Liver (tissue), 8 donors: ENCODE measurements at regions not wholly inside any gene's neighbourhood (a gene's known extent, or its start where the extent isn't known, plus 50 kb on each side); places are given as distances from the start of the nearest gene placed in this dataset.

ENCODE experiments used
- DNase-seq: peaks from one replicate; pipeline ENCODE4 v3.0.0-alpha.2; 2017; ENCODE audit warnings: low spot score
- H3K27ac ChIP-seq, 2 donors: one replicate each; pipeline ENCODE4 v1.7.0; 2013; ENCODE audit warnings: inconsistent platforms in 2 of 2, low read length in 2 of 2, control low read depth in 1 of 2, low read depth in 1 of 2, mild to moderate bottlenecking in 1 of 2
- H3K27me3 ChIP-seq, 4 donors: one replicate each; pipeline versions ENCODE4 v1.6.1 to v1.7.0; 2013; ENCODE audit warnings: low read length in 3 of 4, inconsistent platforms in 1 of 4, mild to moderate bottlenecking in 1 of 4, moderate library complexity in 1 of 4; ENCODE audit not compliant: control insufficient read depth in 4 of 4, insufficient read depth in 4 of 4
- H3K36me3 ChIP-seq, 4 donors: one replicate each; pipeline versions ENCODE4 v1.6.1 to v1.7.0; 2013; ENCODE audit warnings: low read length in 3 of 4, mild to moderate bottlenecking in 3 of 4, low read depth in 1 of 4, moderate library complexity in 1 of 4; ENCODE audit not compliant: control insufficient read depth in 4 of 4, insufficient read depth in 3 of 4
- H3K4me1 ChIP-seq, 4 donors: one replicate each; pipeline versions ENCODE4 v1.6.1 to v1.7.0; 2013; ENCODE audit warnings: low read length in 3 of 4, mild to moderate bottlenecking in 3 of 4, moderate library complexity in 1 of 4; ENCODE audit not compliant: control insufficient read depth in 4 of 4, insufficient read depth in 4 of 4
- H3K4me3 ChIP-seq, 3 donors: one replicate each; pipeline versions ENCODE4 v1.6.1 to v1.7.0; 2013; ENCODE audit warnings: low read length in 3 of 3, control low read depth in 1 of 3, low read depth in 1 of 3, mild to moderate bottlenecking in 1 of 3
- H3K9ac ChIP-seq, 2 donors: one replicate each; pipeline ENCODE4 v1.7.0; 2013; ENCODE audit warnings: low read length in 2 of 2, mild to moderate bottlenecking in 2 of 2, moderate library complexity in 2 of 2, control low read depth in 1 of 2, low read depth in 1 of 2
- H3K9me3 ChIP-seq, 4 donors: one replicate each; pipeline versions ENCODE4 v1.6.1 to v1.7.0; 2013; ENCODE audit warnings: low read length in 3 of 4; ENCODE audit not compliant: control insufficient read depth in 4 of 4
- ATF3 ChIP-seq: IDR thresholded peaks from 2 replicates; pipeline ENCODE4 v1.6.1; 2016; ENCODE audit warnings: antibody characterized with exemption
- CTCF ChIP-seq: fragments of 150-350 bp; IDR thresholded peaks from 2 replicates; pipeline ENCODE4 v1.5.1; 2017; ENCODE audit warnings: improper control_type of control experiment, low read depth, low read length; ENCODE audit not compliant: missing input control
- EGR1 ChIP-seq, 2 donors: IDR thresholded peaks; 2 replicates each; pipeline ENCODE4 v1.6.1; 2016 to 2018; ENCODE audit warnings: antibody characterized with exemption in 2 of 2, low read depth in 2 of 2
- FOXA1 ChIP-seq: IDR thresholded peaks from 2 replicates; pipeline ENCODE4 v1.6.1; 2016; ENCODE audit warnings: antibody characterized with exemption
- GABPA ChIP-seq, 2 donors: IDR thresholded peaks in 1 of 2; conservative IDR thresholded peaks in 1 of 2; 2 replicates each; pipeline ENCODE4 v1.6.1; 2016; ENCODE audit warnings: antibody characterized with exemption in 2 of 2, mild to moderate bottlenecking in 1 of 2, moderate library complexity in 1 of 2
- HNF4A ChIP-seq, 2 donors: conservative IDR thresholded peaks; 2 replicates each; pipeline ENCODE4 v1.6.1; 2016; ENCODE audit warnings: antibody characterized with exemption in 2 of 2, mild to moderate bottlenecking in 2 of 2
- HNF4G ChIP-seq: IDR thresholded peaks from 2 replicates; pipeline ENCODE4 v1.6.1; 2016; ENCODE audit warnings: antibody characterized with exemption
- JUND ChIP-seq, 2 donors: IDR thresholded peaks; 2 replicates each; pipeline ENCODE4 v1.6.1; 2016; ENCODE audit warnings: antibody characterized with exemption in 2 of 2
- NR2F2 ChIP-seq: IDR thresholded peaks from 2 replicates; pipeline ENCODE4 v1.6.1; 2016; ENCODE audit warnings: antibody characterized with exemption
- RAD21 ChIP-seq, 2 donors: IDR thresholded peaks; 2 replicates each; pipeline ENCODE4 v1.6.1; 2016; ENCODE audit warnings: antibody characterized with exemption in 2 of 2, mild to moderate bottlenecking in 2 of 2
- REST ChIP-seq: IDR thresholded peaks from 2 replicates; pipeline ENCODE4 v1.6.1; 2016; ENCODE audit warnings: antibody characterized with exemption, mild to moderate bottlenecking
- RXRA ChIP-seq, 2 donors: IDR thresholded peaks; 2 replicates each; pipeline ENCODE4 v1.6.1; 2017 to 2018; ENCODE audit warnings: antibody characterized with exemption in 2 of 2, mild to moderate bottlenecking in 1 of 2
- TAF1 ChIP-seq: conservative IDR thresholded peaks from 2 replicates; pipeline ENCODE4 v1.6.1; 2016; ENCODE audit warnings: antibody characterized with exemption, mild to moderate bottlenecking
- YY1 ChIP-seq: IDR thresholded peaks from 2 replicates; pipeline ENCODE4 v1.6.1; 2016; ENCODE audit warnings: antibody characterized with exemption, mild to moderate bottlenecking
- WGBS: extraction: QIAGEN DNeasy Blood & Tissue Kit; methylation state at CpG from one replicate; pipeline ENCODE4 v1.1.7; 2013; 5-methylcytosine and 5-hydroxymethylcytosine counted together
- TF ChIP-seq, protein P1 (sequence below): IDR thresholded peaks from 2 replicates; pipeline ENCODE4 v1.6.1; 2016; ENCODE audit warnings: antibody characterized with exemption
- donor health status: healthy.
- donor health status: healthy.
- donor health status: healthy.
- donor health status: healthy.
- donor health status: healthy.

DNA sequence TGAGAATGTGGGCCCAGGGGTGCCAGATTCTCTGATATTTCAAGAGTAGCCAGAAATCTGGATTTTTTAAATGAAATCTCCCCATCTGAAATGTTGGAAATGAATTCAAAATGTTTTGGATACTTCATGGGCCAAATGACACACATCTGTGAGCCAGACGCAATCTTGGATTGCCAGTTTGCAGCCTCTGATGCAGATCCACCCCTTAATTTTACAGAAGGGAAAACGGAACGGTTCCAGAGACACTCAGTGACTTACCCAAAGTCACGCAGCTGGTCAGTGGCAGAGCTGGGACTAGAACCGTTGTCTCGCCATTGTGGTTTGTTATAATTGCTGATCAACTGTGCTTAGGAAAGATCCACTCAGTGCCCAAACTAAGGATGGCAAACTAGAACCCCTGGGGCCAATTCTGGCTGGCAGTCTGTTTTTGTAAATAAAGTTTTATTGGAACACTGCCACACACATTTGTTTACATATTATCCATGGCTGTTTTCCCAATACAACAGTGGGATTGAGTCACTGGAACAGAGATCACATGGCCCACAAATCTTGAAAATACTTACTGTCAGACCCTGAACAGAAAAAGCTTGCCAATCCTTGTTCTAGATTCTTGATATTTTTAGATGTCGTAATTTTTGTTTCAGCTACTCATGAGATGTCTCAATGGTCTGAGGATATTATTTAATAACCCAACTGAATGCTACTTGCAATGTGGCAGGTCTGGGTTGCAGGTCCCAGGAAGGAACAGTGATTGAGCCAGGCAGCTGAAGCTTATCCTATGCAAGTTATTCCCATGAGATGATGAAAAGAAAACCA lies 143.8 kb downstream of the AXIN2 start:
- no peak for TF ChIP-seq RAD21 (IDR thresholded peaks at IDR 0.05)
- TF ChIP-seq HNF4A (conservative IDR thresholded peaks at IDR 0.05): no peak
- TF ChIP-seq HNF4G: no peak
- no peak for TF ChIP-seq ATF3
- no peak for TF ChIP-seq JUND (IDR thresholded peaks at IDR 0.05)
- TF ChIP-seq NR2F2: no peak
- no peak for TF ChIP-seq GABPA (IDR thresholded peaks at IDR 0.05 in 1 of 2, conservative IDR thresholded peaks at IDR 0.05 in 1 of 2)
- no peak for TF ChIP-seq TAF1
- no peak for TF ChIP-seq FOXA1
- 93% methylated on average over 7 of the region's 7 CpGs for WGBS
- Histone ChIP-seq H3K9ac (no peak overlapping the region), H3K4me1 (no peaks in the 10 kb centered on the region), H3K9me3 (no peaks in the 10 kb centered on the region), H3K4me3 (no peak overlapping the region), H3K36me3 (no peaks in the 10 kb centered on the region), H3K27ac (no peak overlapping the region), H3K27me3 (no peaks in the 10 kb centered on the region)
- no peak for DNase-seq

GRCh38 chr17:65415991-65416390 lies 145.5 kb downstream of the AXIN2 start:
- H3K27ac ChIP-seq: no peak overlapping the region
- H3K27me3 ChIP-seq: no peaks in the 10 kb centered on the region
- WGBS: 77% methylated on average over 5 of the region's 5 CpGs
- H3K4me1 ChIP-seq: no peaks in the 10 kb centered on the region
- H3K4me3 ChIP-seq: no peak overlapping the region
- DNase-seq: no peak
- no peak overlapping the region for H3K9ac ChIP-seq
- TF ChIP-seq GABPA (IDR thresholded peaks at IDR 0.05 in 1 of 2, conservative IDR thresholded peaks at IDR 0.05 in 1 of 2): no peak
- no peak for TF ChIP-seq HNF4G
- no peak for TF ChIP-seq EGR1 (IDR thresholded peaks at IDR 0.05; ENCODE audit: low read depth in 2 of 2)
- TF ChIP-seq, protein P1, sequence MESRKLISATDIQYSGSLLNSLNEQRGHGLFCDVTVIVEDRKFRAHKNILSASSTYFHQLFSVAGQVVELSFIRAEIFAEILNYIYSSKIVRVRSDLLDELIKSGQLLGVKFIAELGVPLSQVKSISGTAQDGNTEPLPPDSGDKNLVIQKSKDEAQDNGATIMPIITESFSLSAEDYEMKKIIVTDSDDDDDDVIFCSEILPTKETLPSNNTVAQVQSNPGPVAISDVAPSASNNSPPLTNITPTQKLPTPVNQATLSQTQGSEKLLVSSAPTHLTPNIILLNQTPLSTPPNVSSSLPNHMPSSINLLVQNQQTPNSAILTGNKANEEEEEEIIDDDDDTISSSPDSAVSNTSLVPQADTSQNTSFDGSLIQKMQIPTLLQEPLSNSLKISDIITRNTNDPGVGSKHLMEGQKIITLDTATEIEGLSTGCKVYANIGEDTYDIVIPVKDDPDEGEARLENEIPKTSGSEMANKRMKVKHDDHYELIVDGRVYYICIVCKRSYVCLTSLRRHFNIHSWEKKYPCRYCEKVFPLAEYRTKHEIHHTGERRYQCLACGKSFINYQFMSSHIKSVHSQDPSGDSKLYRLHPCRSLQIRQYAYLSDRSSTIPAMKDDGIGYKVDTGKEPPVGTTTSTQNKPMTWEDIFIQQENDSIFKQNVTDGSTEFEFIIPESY: no peak
- no peak for TF ChIP-seq FOXA1
- TF ChIP-seq RXRA (IDR thresholded peaks at IDR 0.05): no peak
- TF ChIP-seq REST: no peak
- TF ChIP-seq CTCF: no peak
- TF ChIP-seq HNF4A (conservative IDR thresholded peaks at IDR 0.05): no peak
- TF ChIP-seq YY1: no peak
- no peaks in the 10 kb centered on the region for H3K36me3 ChIP-seq
- no peaks in the 10 kb centered on the region for H3K9me3 ChIP-seq
